ENCODE measurements at regions not wholly inside any gene's neighbourhood (a gene's known extent, or its start where the extent isn't known, plus 50 kb on each side); places are given as distances from the start of the nearest gene placed in this dataset.
A peak's percentile ranks its signal among the peaks of the same experiment; 100 is the strongest.

DNA sequence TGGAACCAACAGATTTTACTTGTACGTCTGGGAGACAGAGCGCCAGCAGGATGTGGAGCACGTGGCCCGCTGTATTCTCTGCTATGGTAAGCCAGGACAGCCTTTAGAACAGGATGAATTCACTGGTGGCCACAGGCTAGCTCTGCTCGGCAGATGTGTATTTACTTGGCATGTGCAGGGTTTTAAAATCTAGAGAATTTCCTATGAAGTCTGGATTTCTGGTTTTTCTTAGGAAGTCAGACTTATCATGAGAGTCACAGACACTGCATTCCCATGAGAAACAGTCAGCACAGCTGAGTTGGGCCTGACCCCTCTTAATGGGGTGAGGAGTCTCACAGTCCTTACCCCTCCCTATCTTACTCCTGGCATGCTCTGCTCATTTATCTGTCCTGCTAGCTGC is 84.6 kb upstream of the COL6A5 start:
- no peak for DNase-seq (ENCODE audit: low spot score)

DNA sequence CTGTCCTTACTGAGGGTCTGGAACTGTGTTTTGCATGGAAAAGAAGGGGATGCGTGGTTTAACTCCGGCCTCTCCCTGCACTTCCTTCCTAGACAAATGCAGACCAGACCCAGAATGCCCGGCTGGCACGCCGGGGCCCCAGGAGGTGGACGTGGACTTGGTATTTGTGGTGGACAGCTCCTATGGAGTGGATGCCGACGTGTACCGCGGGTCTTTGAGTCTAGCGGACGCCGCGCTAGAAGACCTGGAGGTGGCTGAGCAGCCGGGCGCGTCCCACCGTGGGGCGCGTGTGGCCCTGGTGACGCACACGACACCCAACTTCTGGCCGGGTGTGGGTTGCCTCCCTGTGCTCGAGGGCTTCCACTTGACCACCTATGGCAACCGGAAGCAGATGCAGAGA is 81.8 kb upstream of the COL6A5 start:
- no peak for DNase-seq (ENCODE audit: low spot score)

DNA sequence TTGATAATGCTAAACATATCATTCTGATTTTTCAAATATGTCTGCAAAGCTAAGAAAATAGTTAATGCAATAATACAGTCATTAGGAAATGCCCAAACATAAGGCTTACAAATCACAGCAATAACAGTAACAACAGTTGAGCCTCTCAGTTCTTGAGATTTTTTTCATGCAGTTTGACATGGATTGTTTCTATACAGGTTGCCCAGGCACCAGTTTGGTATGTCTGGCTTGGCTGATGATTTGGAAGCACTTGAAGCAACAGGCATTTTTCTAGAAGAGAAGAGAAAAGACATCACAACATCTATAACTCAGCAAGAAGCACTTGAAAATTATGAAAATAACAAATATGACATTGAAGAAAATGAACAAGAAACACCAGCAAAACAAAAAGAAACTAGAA is 78.7 kb upstream of the COL6A5 start:
- DNase-seq (ENCODE audit: low spot score): no peak

DNA sequence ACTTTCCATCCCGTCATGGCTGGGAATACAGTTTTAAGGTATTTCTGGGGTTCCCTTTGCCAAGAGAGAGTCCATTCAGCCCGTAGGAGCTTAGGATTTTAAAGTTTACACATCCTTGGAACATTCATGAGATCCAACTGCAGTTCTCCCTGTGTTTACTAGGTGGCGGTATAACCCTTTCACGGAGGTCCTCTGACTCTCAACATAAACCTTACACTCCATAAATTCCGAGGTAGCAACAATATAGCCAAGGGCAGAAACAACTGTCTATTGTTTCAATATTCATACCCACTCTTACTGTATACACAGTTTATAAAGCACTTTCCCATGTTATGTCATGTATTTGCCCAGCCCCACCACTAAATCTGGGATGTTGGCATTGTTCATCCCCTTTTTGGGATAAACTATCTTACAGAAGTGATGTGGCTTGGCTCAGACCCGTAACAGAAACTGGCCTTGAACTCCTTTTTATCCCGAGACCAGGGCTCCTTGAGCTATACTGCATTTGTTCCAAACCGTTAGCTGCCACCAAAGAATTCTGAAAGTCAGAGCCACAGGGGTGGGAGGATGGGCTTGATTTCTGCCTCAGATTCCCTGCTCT is 69.2 kb upstream of the COL6A5 start:
- peak; percentile 56 for DNase-seq (ENCODE audit: low spot score)

DNA sequence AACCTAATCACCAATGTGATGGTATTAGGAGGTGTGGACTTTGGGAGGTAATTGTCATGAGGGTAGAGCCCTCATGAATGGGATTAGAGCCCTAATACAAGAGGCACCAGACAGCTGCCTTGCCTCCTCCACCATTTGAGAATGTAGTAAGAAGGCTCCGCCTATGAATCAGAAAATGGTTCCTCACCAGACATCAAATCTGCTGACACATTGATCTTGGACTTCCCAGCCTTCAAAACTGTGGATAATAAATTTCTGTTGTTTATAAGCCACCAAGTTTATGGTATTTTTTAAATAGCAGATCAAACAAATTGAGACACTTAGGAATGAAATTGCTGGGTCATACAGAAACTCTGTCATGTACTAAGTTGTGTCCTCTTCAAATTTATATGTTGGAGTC is 56.8 kb upstream of the COL6A5 start:
- DNase-seq (ENCODE audit: low spot score): no peak

DNA sequence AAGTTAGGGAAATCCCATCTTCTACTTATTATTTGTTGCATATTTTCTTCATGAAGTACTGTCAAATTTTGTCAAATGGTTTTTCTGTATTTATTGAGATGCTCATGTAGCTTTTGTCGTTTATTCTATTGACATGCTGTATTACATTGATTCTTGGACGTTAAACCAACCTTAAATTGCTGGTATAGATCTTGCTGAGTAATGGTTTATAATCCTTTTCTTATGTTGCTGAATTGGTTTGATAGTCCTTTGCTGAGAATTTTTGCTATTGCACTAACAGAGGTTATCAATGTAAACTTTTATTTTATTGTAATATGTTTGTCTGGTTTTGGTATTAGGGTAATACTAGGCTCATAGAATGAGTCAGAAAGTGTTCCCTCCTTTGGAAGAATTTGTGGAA is 54.3 kb upstream of the COL6A5 start:
- no peak for DNase-seq (ENCODE audit: low spot score)

DNA sequence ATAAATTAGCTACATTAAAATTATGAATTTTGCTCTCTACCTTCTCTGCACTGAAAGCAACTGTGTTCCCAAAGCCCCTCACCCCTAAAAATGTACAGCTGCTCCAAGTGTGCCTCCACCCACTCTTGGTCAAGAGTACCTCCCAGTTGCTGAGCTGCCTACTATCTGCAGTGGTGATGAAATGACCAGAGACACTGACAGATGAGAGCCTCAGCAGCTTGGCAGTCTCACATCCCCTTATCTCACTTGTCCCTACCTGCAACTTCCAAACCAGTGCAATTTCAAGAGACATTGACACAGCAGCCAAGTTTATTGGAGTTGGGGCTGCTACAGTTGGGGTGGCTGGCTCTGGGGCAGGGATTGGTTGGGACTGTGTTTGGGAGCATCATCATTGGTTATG is 52.2 kb upstream of the COL6A5 start:
- no peak for DNase-seq (ENCODE audit: low spot score)
